ENCODE measurements at regions not wholly inside any gene's neighbourhood (a gene's known extent, or its start where the extent isn't known, plus 50 kb on each side); places are given as distances from the start of the nearest gene placed in this dataset.

DNA sequence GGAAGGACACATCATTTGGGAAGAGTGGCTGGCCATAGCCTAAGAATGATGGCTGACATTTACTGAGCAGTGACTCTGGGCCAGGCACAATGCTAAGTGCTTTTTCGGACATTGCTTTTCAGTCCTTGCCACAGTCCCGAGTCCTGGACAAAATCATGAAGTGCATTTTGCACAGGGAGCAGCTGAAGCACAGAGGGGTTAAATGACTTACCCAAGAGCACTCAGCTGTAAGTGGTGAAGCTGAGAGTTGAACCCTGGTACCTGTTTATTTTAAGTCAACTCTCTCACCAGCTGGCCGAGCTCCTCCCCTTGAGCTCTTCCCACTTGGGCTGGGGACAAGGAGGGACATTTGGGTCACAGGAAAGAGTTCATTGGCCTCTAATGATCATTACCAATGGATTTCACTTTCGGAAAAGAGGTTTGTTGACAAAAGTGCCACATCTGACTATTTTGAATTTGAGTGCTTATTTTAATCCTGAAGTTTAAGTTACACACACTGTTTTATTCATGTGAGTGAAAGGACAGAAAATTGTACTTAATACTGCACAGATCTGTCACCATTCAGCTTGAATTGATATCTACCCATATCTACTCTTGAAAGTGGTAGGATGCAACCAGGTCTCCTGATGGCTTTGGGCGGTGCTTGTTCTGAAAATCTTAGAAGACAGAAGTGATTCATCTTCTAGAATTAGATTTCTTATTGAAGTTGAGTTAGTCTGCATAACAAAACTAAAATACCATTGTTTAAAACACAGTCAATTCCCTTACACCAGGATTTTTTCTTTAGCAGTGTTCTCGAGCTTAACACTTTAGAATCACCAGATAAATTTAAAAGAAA lies 368.7 kb upstream of the PROK2 start:
- TF ChIP-seq, protein P1, sequence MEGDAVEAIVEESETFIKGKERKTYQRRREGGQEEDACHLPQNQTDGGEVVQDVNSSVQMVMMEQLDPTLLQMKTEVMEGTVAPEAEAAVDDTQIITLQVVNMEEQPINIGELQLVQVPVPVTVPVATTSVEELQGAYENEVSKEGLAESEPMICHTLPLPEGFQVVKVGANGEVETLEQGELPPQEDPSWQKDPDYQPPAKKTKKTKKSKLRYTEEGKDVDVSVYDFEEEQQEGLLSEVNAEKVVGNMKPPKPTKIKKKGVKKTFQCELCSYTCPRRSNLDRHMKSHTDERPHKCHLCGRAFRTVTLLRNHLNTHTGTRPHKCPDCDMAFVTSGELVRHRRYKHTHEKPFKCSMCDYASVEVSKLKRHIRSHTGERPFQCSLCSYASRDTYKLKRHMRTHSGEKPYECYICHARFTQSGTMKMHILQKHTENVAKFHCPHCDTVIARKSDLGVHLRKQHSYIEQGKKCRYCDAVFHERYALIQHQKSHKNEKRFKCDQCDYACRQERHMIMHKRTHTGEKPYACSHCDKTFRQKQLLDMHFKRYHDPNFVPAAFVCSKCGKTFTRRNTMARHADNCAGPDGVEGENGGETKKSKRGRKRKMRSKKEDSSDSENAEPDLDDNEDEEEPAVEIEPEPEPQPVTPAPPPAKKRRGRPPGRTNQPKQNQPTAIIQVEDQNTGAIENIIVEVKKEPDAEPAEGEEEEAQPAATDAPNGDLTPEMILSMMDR (IDR thresholded peaks at IDR 0.05) = no peak
- TF ChIP-seq EP300 (IDR thresholded peaks at IDR 0.05) (no peak), POLR2A (IDR thresholded peaks at IDR 0.05; ENCODE audit: low read depth) (no peak), POLR2AphosphoS5 (IDR thresholded peaks at IDR 0.05) (no peak)

All from esophagus muscularis mucosa (tissue), 4 donors.